Dermis microvascular lymphatic vessel endothelial cell (primary cell): ENCODE measurements at regions not wholly inside any gene's neighbourhood (a gene's known extent, or its start where the extent isn't known, plus 50 kb on each side); places are given as distances from the start of the nearest gene placed in this dataset.

ENCODE experiments used
- DNase-seq, 2 donors: peaks; one replicate each; pipeline versions ENCODE4 v3.0.0 to v3.0.0-alpha.2; 2010; ENCODE audit warnings: low read depth in 2 of 2

- DNase-seq = peak; percentile 57 to 87
Observed at GRCh38 chr3:27591312-27592210, 107.4 kb upstream of the SLC4A7 start.

GRCh38 chr3:27590437-27591298 is 106.5 kb upstream of the SLC4A7 start:
- DNase-seq = peak; percentile 92 to 95

GRCh38 chr3:27589795-27590194 is 105.6 kb upstream of the SLC4A7 start:
- DNase-seq = no peak

GRCh38 chr3:27585429-27585828 is 101.2 kb upstream of the SLC4A7 start:
- DNase-seq = peak in 1 of 2 donors; percentile 7

- peak; percentile 51 to 73 for DNase-seq
Observed at GRCh38 chr3:27584874-27585273, 100.7 kb upstream of the SLC4A7 start.

- DNase-seq = no peak
Observed at GRCh38 chr3:27581852-27582251, 97.7 kb upstream of the SLC4A7 start.

- DNase-seq = peak in 1 of 2 donors; percentile 25
Observed at GRCh38 chr3:27578032-27578431, 93.8 kb upstream of the SLC4A7 start.

GRCh38 chr3:27577504-27577903 is 93.3 kb upstream of the SLC4A7 start:
- DNase-seq = no peak

GRCh38 chr3:27576171-27576570 is 92.0 kb upstream of the SLC4A7 start:
- DNase-seq = no peak

- DNase-seq = no peak
Observed at GRCh38 chr3:27575499-27575898, 91.3 kb upstream of the SLC4A7 start.

GRCh38 chr3:27574438-27574795 is 90.2 kb upstream of the SLC4A7 start:
- DNase-seq = no peak

- no peak for DNase-seq
Observed at GRCh38 chr3:27573780-27574437, 89.7 kb upstream of the SLC4A7 start.

GRCh38 chr3:27573138-27573537 is 89.0 kb upstream of the SLC4A7 start:
- DNase-seq = no peak

GRCh38 chr3:27571345-27571744 is 87.2 kb upstream of the SLC4A7 start:
- DNase-seq = no peak

GRCh38 chr3:27570421-27571106 is 86.4 kb upstream of the SLC4A7 start:
- DNase-seq = no peak

GRCh38 chr3:27568393-27568792 is 84.2 kb upstream of the SLC4A7 start:
- no peak for DNase-seq

GRCh38 chr3:27567251-27567650 is 83.1 kb upstream of the SLC4A7 start:
- DNase-seq = no peak

GRCh38 chr3:27565201-27565852 is 81.1 kb upstream of the SLC4A7 start:
- DNase-seq = no peak

GRCh38 chr3:27561576-27561975 is 77.4 kb upstream of the SLC4A7 start:
- no peak for DNase-seq

- DNase-seq = no peak
Observed at GRCh38 chr3:27560484-27561056, 76.4 kb upstream of the SLC4A7 start.

- DNase-seq = peak; percentile 94 to 99
Observed at GRCh38 chr3:27559835-27560234, 75.7 kb upstream of the SLC4A7 start.
